ENCODE measurements at regions not wholly inside any gene's neighbourhood (a gene's known extent, or its start where the extent isn't known, plus 50 kb on each side); places are given as distances from the start of the nearest gene placed in this dataset.

GRCh38 chr2:71961289-71962027 is 186.2 kb downstream of the CYP26B1 start:
- TF ChIP-seq, protein P1, sequence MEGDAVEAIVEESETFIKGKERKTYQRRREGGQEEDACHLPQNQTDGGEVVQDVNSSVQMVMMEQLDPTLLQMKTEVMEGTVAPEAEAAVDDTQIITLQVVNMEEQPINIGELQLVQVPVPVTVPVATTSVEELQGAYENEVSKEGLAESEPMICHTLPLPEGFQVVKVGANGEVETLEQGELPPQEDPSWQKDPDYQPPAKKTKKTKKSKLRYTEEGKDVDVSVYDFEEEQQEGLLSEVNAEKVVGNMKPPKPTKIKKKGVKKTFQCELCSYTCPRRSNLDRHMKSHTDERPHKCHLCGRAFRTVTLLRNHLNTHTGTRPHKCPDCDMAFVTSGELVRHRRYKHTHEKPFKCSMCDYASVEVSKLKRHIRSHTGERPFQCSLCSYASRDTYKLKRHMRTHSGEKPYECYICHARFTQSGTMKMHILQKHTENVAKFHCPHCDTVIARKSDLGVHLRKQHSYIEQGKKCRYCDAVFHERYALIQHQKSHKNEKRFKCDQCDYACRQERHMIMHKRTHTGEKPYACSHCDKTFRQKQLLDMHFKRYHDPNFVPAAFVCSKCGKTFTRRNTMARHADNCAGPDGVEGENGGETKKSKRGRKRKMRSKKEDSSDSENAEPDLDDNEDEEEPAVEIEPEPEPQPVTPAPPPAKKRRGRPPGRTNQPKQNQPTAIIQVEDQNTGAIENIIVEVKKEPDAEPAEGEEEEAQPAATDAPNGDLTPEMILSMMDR (IDR thresholded peaks at IDR 0.05) = no peak
- TF ChIP-seq SMC3 (IDR thresholded peaks at IDR 0.05; ENCODE audit: low read depth, low read length) (no peak), TEAD4 (IDR thresholded peaks at IDR 0.05; ENCODE audit: borderline replicate concordance, insufficient read depth) (no peak), YY1 (IDR thresholded peaks at IDR 0.05; ENCODE audit: low read depth) (no peak), RFX5 (IDR thresholded peaks at IDR 0.05; ENCODE audit: low read length) (no peak), USF1 (IDR thresholded peaks at IDR 0.05; ENCODE audit: borderline replicate concordance, low read depth) (no peak), MAX (IDR thresholded peaks at IDR 0.05; ENCODE audit: low read depth) (no peak), JUND (IDR thresholded peaks at IDR 0.05) (no peak)
- TF ChIP-seq, protein P2, sequence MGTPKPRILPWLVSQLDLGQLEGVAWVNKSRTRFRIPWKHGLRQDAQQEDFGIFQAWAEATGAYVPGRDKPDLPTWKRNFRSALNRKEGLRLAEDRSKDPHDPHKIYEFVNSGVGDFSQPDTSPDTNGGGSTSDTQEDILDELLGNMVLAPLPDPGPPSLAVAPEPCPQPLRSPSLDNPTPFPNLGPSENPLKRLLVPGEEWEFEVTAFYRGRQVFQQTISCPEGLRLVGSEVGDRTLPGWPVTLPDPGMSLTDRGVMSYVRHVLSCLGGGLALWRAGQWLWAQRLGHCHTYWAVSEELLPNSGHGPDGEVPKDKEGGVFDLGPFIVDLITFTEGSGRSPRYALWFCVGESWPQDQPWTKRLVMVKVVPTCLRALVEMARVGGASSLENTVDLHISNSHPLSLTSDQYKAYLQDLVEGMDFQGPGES (IDR thresholded peaks at IDR 0.05; ENCODE audit: low read depth, low read length) = no peak

Measured in SK-N-SH (cell line).